ENCODE measurements at regions not wholly inside any gene's neighbourhood (a gene's known extent, or its start where the extent isn't known, plus 50 kb on each side); places are given as distances from the start of the nearest gene placed in this dataset.

GRCh38 chr1:94701796-94702441 lies 118.2 kb upstream of the SLC44A3 start:
- Histone ChIP-seq H3K27me3 (no peaks in the 10 kb centered on the region), H3K9me3 (no peaks in the 10 kb centered on the region), H3K4me3 (ENCODE audit: low read depth in 1 of 2, low read length in 1 of 2) (no peak overlapping the region), H3K36me3 (no peaks in the 10 kb centered on the region), H3K27ac (no peak overlapping the region), H3K4me1 (ENCODE audit: control insufficient read depth in 1 of 2, insufficient read depth in 1 of 2, low read depth in 1 of 2, low read length in 1 of 2) (no peaks in the 10 kb centered on the region)
- no peak for TF ChIP-seq CTCF (IDR thresholded peaks at IDR 0.05)

DNA sequence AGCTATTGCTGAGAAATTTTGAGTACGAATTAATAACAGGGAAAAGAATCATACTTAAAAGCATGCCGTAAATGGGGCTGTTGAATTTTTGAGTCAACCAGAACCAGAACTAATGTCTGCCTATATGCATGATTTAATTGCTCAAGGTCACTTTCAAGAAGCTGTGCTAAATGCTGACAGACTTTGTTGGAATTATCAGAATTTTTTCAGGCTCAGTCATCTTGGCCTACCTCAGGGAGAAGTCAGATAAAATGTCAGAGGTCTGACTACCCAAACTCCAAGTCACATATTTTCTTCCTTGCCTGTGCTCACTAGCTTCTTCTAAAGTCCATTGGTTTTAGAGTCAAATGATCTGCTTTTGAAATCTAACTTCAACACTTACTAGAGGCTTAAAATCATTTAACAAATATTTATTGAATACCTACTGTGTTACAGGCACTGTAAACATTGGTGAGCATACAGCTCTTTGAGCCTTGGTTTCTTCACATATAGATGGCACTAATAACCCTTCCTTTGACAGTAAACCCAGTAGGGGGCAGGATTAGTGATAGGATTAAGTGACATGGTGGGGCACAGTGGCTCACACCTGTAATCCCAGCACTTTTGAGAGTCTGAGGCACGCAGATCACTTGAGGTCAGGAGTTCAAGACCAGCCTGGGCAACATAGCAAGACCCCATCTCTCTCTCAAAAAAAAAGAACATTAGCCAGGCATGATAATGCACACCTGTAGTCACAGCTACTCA lies 121.2 kb upstream of the SLC44A3 start:
- no peaks in the 10 kb centered on the region for H3K9me3 ChIP-seq
- H3K4me3 ChIP-seq (ENCODE audit: low read depth in 1 of 2, low read length in 1 of 2) = no peak overlapping the region
- TF ChIP-seq CTCF (IDR thresholded peaks at IDR 0.05) = no peak
- H3K27ac ChIP-seq = no peak overlapping the region
- no peaks in the 10 kb centered on the region for H3K27me3 ChIP-seq
- no peaks in the 10 kb centered on the region for H3K4me1 ChIP-seq (ENCODE audit: control insufficient read depth in 1 of 2, insufficient read depth in 1 of 2, low read depth in 1 of 2, low read length in 1 of 2)
- no peaks in the 10 kb centered on the region for H3K36me3 ChIP-seq

DNA sequence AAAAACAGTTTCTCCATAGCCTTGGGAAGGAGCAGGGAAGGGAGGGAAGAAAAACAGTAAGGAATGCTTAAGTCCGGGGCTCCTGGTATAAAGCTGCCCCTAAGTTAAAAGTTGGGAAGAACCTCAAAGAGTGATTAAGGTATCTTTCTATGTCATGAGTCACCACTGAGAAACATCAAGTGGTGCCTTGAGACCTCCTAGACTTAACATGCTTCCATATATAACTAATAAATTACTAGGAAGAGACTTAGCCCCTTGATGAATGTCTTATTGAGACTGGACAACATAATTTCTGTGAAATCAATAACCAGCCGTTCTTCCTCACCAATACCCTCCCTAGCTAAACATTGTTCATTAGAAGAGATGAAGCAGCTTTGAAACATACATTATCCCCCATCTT lies 121.8 kb upstream of the SLC44A3 start:
- no peaks in the 10 kb centered on the region for H3K9me3 ChIP-seq
- TF ChIP-seq CTCF (IDR thresholded peaks at IDR 0.05) = no peak
- no peak overlapping the region for H3K4me3 ChIP-seq (ENCODE audit: low read depth in 1 of 2, low read length in 1 of 2)
- H3K4me1 ChIP-seq (ENCODE audit: control insufficient read depth in 1 of 2, insufficient read depth in 1 of 2, low read depth in 1 of 2, low read length in 1 of 2) = no peaks in the 10 kb centered on the region
- no peaks in the 10 kb centered on the region for H3K36me3 ChIP-seq
- no peak overlapping the region for H3K27ac ChIP-seq
- no peaks in the 10 kb centered on the region for H3K27me3 ChIP-seq

GRCh38 chr1:94697839-94698238 lies 122.3 kb upstream of the SLC44A3 start:
- Histone ChIP-seq H3K4me3 (ENCODE audit: low read depth in 1 of 2, low read length in 1 of 2) (no peak overlapping the region), H3K27ac (no peak overlapping the region), H3K9me3 (no peaks in the 10 kb centered on the region), H3K36me3 (no peaks in the 10 kb centered on the region), H3K4me1 (ENCODE audit: control insufficient read depth in 1 of 2, insufficient read depth in 1 of 2, low read depth in 1 of 2, low read length in 1 of 2) (no peaks in the 10 kb centered on the region), H3K27me3 (no peaks in the 10 kb centered on the region)
- no peak for TF ChIP-seq CTCF (IDR thresholded peaks at IDR 0.05)

DNA sequence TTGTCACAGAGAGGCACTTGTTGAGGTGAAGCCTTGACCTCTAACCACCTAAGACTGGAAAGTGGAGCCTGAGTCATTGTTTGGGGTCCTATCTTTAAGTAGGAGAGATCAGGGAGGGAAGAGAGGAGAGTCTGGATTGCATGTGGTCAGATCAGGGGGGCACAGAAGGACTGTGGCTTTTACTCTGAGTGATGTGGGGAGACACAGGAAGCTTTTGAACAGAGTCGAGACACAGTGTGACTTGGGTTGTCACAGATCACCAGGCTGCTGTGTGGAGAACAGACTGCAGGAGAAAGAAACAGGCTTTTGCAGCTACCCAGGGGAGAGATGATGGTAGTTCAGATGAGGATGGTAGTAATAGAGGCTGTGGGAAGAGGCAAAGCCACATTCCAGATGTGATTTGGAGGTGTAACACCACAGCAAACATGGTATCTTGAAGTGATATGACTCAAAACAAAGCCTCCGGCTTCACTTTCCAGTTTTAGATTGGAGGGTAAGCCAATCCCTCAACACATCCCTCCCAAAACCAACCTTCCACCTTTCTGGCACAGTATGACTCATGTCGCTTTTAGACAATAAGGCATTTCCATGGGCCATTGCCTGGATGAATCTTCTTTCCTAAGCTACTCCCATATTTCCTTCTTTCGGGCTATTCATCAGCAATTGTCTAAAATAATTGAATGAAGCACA lies 125.8 kb upstream of the SLC44A3 start:
- H3K27me3 ChIP-seq = no peaks in the 10 kb centered on the region
- no peak for TF ChIP-seq CTCF (IDR thresholded peaks at IDR 0.05)
- H3K4me1 ChIP-seq (ENCODE audit: control insufficient read depth in 1 of 2, insufficient read depth in 1 of 2, low read depth in 1 of 2, low read length in 1 of 2) = no peaks in the 10 kb centered on the region
- H3K9me3 ChIP-seq = no peaks in the 10 kb centered on the region
- H3K4me3 ChIP-seq (ENCODE audit: low read depth in 1 of 2, low read length in 1 of 2) = no peak overlapping the region
- H3K27ac ChIP-seq = no peak overlapping the region
- no peaks in the 10 kb centered on the region for H3K36me3 ChIP-seq

Data from neutrophil (primary cell).